Common myeloid progenitor, CD34-positive (primary cell): ENCODE measurements at regions not wholly inside any gene's neighbourhood (a gene's known extent, or its start where the extent isn't known, plus 50 kb on each side); places are given as distances from the start of the nearest gene placed in this dataset.

Source experiments
- CTCF ChIA-PET: fragments of 350-600 bp; sonication (Branson Sonifier 250); formaldehyde crosslinking; loops from one replicate; lab custom pipeline; 2021; ENCODE audit warnings: antibody characterized with exemption; lab: Charles Lee
- POLR2A ChIA-PET: fragments of 350-600 bp; sonication (Branson Sonifier 250); formaldehyde crosslinking; loops from one replicate; lab custom pipeline; 2021; ENCODE audit warnings: antibody characterized with exemption; lab: Charles Lee
- DNase-seq, 3 donors: peaks; one replicate each; pipeline versions ENCODE4 v3.0.0 to v3.0.0-alpha.2; 2013
- H3K27ac ChIP-seq, 2 experiments: 1 replicate in 1 of 2; 2 replicates in 1 of 2; pipeline ENCODE4 v1.7.0; 2013; ENCODE audit warnings: inconsistent platforms in 2 of 2, low read length in 2 of 2, mild to moderate bottlenecking in 2 of 2, low read depth in 1 of 2, moderate library complexity in 1 of 2; ENCODE audit not compliant: severe bottlenecking in 2 of 2, insufficient read depth in 1 of 2, poor library complexity in 1 of 2
- H3K27me3 ChIP-seq, 5 experiments: replicated peaks in 2 of 5; 1 replicate in 3 of 5; 2 replicates in 2 of 5; pipeline versions ENCODE4 v1.6.1 to v1.7.0; 2013; ENCODE audit warnings: low read length in 4 of 5, mild to moderate bottlenecking in 2 of 5, moderate library complexity in 2 of 5, inconsistent platforms in 1 of 5; ENCODE audit not compliant: insufficient read depth in 5 of 5, control insufficient read depth in 4 of 5
- H3K36me3 ChIP-seq, 4 experiments: 1 replicate in 2 of 4; 2 replicates in 2 of 4; pipeline versions ENCODE4 v1.6.1 to v1.7.0; 2013; ENCODE audit warnings: low read length in 3 of 4, control low read depth in 1 of 4, mild to moderate bottlenecking in 1 of 4; ENCODE audit not compliant: control insufficient read depth in 4 of 4, insufficient read depth in 4 of 4
- H3K4me1 ChIP-seq, 4 experiments: 1 replicate in 3 of 4; 2 replicates in 1 of 4; pipeline versions ENCODE4 v1.6.1 to v1.7.1; 2013; ENCODE audit warnings: low read length in 3 of 4, mild to moderate bottlenecking in 3 of 4, control low read depth in 1 of 4, inconsistent platforms in 1 of 4, moderate library complexity in 1 of 4; ENCODE audit not compliant: control insufficient read depth in 4 of 4, insufficient read depth in 4 of 4; ENCODE audit errors: control extremely low read depth in 1 of 4
- H3K4me3 ChIP-seq, 7 experiments: 1 replicate in 4 of 7; 2 replicates in 3 of 7; pipeline versions ENCODE4 v1.5.1 to v1.7.0; 2013; ENCODE audit warnings: mild to moderate bottlenecking in 7 of 7, low read length in 6 of 7, moderate library complexity in 6 of 7, inconsistent platforms in 2 of 7, low read depth in 2 of 7, control low read depth in 1 of 7; ENCODE audit not compliant: insufficient read depth in 4 of 7, control insufficient read depth in 1 of 7; ENCODE audit errors: extremely low read depth in 1 of 7
- H3K9me3 ChIP-seq, 5 experiments: 1 replicate in 4 of 5; 2 replicates in 1 of 5; pipeline versions ENCODE4 v1.6.1 to v1.7.1; 2013; ENCODE audit warnings: low read length in 4 of 5, mild to moderate bottlenecking in 2 of 5, inconsistent platforms in 1 of 5, low read depth in 1 of 5, moderate library complexity in 1 of 5; ENCODE audit not compliant: control insufficient read depth in 4 of 5, insufficient read depth in 2 of 5; ENCODE audit errors: control extremely low read depth in 1 of 5
- WGBS: methylation state at CpG from one replicate; pipeline ENCODE4 v1.1.5; 2013; ENCODE audit not compliant: insufficient coverage; 5-methylcytosine and 5-hydroxymethylcytosine counted together

- Histone ChIP-seq H3K27me3 (peaks cover 0 to 3% (median 0%) of the 10 kb centered on the region in 5 experiments), H3K4me3 (no peak overlapping the region), H3K27ac (no peak overlapping the region), H3K36me3 (no peaks in the 10 kb centered on the region), H3K9me3 (peaks cover 0 to 5% (median 0%) of the 10 kb centered on the region in 5 experiments), H3K4me1 (no peaks in the 10 kb centered on the region)
- DNase-seq = no peak
- CTCF ChIA-PET = no interaction called here
- POLR2A ChIA-PET = no interaction called here
These were observed 295.7 kb downstream of the SETD4 start for GRCh38 chr21:35764586-35764985.

DNA sequence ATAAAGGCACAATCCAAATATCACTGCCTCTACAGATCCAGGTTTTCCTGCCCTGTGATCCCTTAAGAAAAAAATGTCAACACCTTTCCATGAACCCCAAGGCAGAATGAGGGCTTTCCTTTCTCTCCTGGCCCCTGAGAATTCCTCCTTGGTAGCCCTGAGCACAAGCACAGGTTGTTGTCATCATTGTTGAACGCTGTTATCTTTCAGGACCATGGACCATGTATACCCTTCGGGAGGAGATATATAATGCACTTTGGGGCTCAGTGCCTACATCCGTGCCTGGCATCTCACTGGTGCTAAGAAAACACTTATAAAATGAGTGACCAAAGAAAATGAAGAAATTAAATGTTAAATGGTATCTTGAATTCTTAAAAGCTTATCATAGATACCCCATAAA, 296.2 kb downstream of the SETD4 start:
- CTCF ChIA-PET = no interaction called here
- WGBS = 100% methylated on average over 3 of the region's 3 CpGs
- Histone ChIP-seq H3K36me3 (no peaks in the 10 kb centered on the region), H3K27me3 (peaks cover 0 to 3% (median 0%) of the 10 kb centered on the region in 5 experiments), H3K9me3 (peaks cover 0 to 5% (median 0%) of the 10 kb centered on the region in 5 experiments), H3K4me1 (no peaks in the 10 kb centered on the region), H3K4me3 (no peak overlapping the region), H3K27ac (no peak overlapping the region)
- DNase-seq = no peak
- POLR2A ChIA-PET = no interaction called here

DNA sequence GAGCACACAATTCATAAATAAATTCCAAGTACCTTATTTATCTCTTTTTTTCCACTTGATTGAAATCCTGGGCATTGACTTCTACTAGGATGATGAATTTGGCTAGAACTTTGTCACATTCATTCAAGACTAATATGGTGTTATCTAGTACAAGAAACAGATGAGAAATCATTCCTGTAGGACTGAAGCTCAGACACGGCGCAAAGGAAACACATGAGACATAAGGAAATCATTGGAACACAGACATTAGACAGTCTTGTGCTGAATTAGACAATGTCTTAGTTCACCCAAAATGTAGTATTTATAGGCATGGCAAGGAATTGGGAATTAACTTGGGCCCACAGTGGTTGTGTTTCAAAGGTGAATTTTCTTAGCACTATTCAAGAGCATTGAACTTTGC, 305.7 kb downstream of the SETD4 start:
- WGBS = 100% methylated on average over 2 of the region's 2 CpGs
- Histone ChIP-seq H3K27ac (no peak overlapping the region), H3K27me3 (peaks cover 0 to 13% (median 0%) of the 10 kb centered on the region in 5 experiments), H3K4me1 (no peaks in the 10 kb centered on the region), H3K36me3 (no peaks in the 10 kb centered on the region), H3K9me3 (peaks cover 0 to 1% (median 0%) of the 10 kb centered on the region in 5 experiments), H3K4me3 (no peak overlapping the region)
- CTCF ChIA-PET = no interaction called here
- no peak for DNase-seq
- POLR2A ChIA-PET = interaction anchor here (0.6 kb wide), 1 partner anchor 170 kb away, joined by 3 read pairs; no protein-coding TSS in a partner anchor

GRCh38 chr21:35753308-35753707, 307.0 kb downstream of the SETD4 start:
- Histone ChIP-seq H3K27ac (no peak overlapping the region), H3K27me3 (peaks cover 0 to 13% (median 0%) of the 10 kb centered on the region in 5 experiments), H3K4me1 (peaks cover 0 to 2% (median 0%) of the 10 kb centered on the region in 4 experiments), H3K9me3 (peaks cover 0 to 1% (median 0%) of the 10 kb centered on the region in 5 experiments), H3K36me3 (no peaks in the 10 kb centered on the region), H3K4me3 (no peak overlapping the region)
- WGBS = no CpG with 5 or more reads among the region's 2 CpGs
- DNase-seq = no peak
- CTCF ChIA-PET = interaction anchor here (0.8 kb wide), 1 partner anchor 26 kb away, joined by 3 read pairs; no protein-coding TSS in a partner anchor
- POLR2A ChIA-PET = interaction anchor here (0.5 kb wide), 1 partner anchor 362 kb away, joined by 3 read pairs; no protein-coding TSS in a partner anchor

GRCh38 chr21:35751171-35751570, 309.2 kb downstream of the SETD4 start:
- Histone ChIP-seq H3K27ac (no peak overlapping the region), H3K27me3 (peaks cover 0 to 12% (median 2%) of the 10 kb centered on the region in 5 experiments), H3K9me3 (peaks cover 0 to 1% (median 0%) of the 10 kb centered on the region in 5 experiments), H3K36me3 (no peaks in the 10 kb centered on the region), H3K4me3 (no peak overlapping the region), H3K4me1 (peaks cover 0 to 2% (median 0%) of the 10 kb centered on the region in 4 experiments)
- CTCF ChIA-PET = no interaction called here
- no peak for DNase-seq
- POLR2A ChIA-PET = no interaction called here

DNA sequence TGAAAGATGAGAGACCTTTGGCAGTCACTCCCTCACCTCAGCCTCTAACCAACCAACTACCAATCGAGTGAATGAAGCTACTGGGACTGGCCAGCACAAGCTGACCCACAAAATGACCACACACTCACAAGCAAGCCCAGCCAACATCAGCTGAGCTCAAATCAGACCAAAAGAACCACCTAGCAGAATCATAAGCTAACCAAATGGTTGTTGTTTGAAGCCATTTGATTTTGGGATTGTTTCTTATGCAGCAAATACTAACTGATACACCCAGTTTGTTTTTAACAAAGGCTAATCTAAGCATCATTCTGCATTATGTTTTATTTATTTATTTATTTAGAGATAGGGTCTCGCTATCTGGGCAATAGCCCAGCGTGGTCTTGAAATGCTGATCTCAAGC, 310.4 kb downstream of the SETD4 start:
- H3K27me3 ChIP-seq = peaks cover 0 to 15% (median 8%) of the 10 kb centered on the region in 5 experiments
- peaks cover 0 to 1% (median 0%) of the 10 kb centered on the region in 5 experiments for H3K9me3 ChIP-seq
- no peaks in the 10 kb centered on the region for H3K36me3 ChIP-seq
- DNase-seq = no peak
- no peak overlapping the region for H3K27ac ChIP-seq
- ChIA-PET POLR2A (no interaction called here), CTCF (no interaction called here)
- no peak overlapping the region for H3K4me3 ChIP-seq
- peaks cover 0 to 2% (median 0%) of the 10 kb centered on the region in 4 experiments for H3K4me1 ChIP-seq
- WGBS = 100% methylated on average over 1 of the region's 3 CpGs

- Histone ChIP-seq H3K36me3 (no peaks in the 10 kb centered on the region), H3K27ac (no peak overlapping the region), H3K4me1 (peaks cover 0 to 2% (median 0%) of the 10 kb centered on the region in 4 experiments), H3K9me3 (peaks cover 0 to 1% (median 0%) of the 10 kb centered on the region in 5 experiments), H3K27me3 (peaks cover 0 to 26% (median 6%) of the 10 kb centered on the region in 5 experiments), H3K4me3 (no peak overlapping the region)
- DNase-seq = peak; percentile 7 to 65 (median 63)
- POLR2A ChIA-PET = no interaction called here
- 0% methylated on average over 1 of the region's 3 CpGs for WGBS
- CTCF ChIA-PET = no interaction called here
These were observed 311.5 kb downstream of the SETD4 start for GRCh38 chr21:35748678-35749314.
